A673 (cell line): ENCODE measurements at regions not wholly inside any gene's neighbourhood (a gene's known extent, or its start where the extent isn't known, plus 50 kb on each side); places are given as distances from the start of the nearest gene placed in this dataset.

Experiments
- EZH2 ChIP-seq: fragments of 200-600 bp; sonication (generic); IDR thresholded peaks from 2 replicates; pipeline ENCODE4 v1.6.1; 2017; ENCODE audit warnings: borderline replicate concordance, low read depth, mild to moderate bottlenecking, mixed read lengths, antibody characterized with exemption, low read length; ENCODE audit not compliant: poor library complexity, severe bottlenecking
- TF ChIP-seq, protein P1 (sequence below): fragments of 300-800, 200-600 bp; sonication (generic); conservative IDR thresholded peaks from 2 replicates; pipeline ENCODE4 v1.5.1; 2017; ENCODE audit warnings: low read depth, mild to moderate bottlenecking, antibody characterized with exemption, low read length, moderate library complexity, mixed read lengths

- TF ChIP-seq, protein P1, sequence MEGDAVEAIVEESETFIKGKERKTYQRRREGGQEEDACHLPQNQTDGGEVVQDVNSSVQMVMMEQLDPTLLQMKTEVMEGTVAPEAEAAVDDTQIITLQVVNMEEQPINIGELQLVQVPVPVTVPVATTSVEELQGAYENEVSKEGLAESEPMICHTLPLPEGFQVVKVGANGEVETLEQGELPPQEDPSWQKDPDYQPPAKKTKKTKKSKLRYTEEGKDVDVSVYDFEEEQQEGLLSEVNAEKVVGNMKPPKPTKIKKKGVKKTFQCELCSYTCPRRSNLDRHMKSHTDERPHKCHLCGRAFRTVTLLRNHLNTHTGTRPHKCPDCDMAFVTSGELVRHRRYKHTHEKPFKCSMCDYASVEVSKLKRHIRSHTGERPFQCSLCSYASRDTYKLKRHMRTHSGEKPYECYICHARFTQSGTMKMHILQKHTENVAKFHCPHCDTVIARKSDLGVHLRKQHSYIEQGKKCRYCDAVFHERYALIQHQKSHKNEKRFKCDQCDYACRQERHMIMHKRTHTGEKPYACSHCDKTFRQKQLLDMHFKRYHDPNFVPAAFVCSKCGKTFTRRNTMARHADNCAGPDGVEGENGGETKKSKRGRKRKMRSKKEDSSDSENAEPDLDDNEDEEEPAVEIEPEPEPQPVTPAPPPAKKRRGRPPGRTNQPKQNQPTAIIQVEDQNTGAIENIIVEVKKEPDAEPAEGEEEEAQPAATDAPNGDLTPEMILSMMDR: no peak
- TF ChIP-seq EZH2: no peak
Observed at GRCh38 chr12:90020881-90021280, 312.2 kb upstream of the ATP2B1 start.
